ENCODE measurements at regions not wholly inside any gene's neighbourhood (a gene's known extent, or its start where the extent isn't known, plus 50 kb on each side); places are given as distances from the start of the nearest gene placed in this dataset.

GRCh38 chr2:19560785-19561184, 202.4 kb upstream of the OSR1 start:
- no peak for TF ChIP-seq SP1 (IDR thresholded peaks at IDR 0.05)
- no peak for TF ChIP-seq BHLHE40 (IDR thresholded peaks at IDR 0.05; ENCODE audit: borderline replicate concordance)
- no peak for TF ChIP-seq LEF1 (IDR thresholded peaks at IDR 0.05; ENCODE audit: borderline replicate concordance)
- no peak for TF ChIP-seq NFRKB (IDR thresholded peaks at IDR 0.05)
- TF ChIP-seq ARNT (IDR thresholded peaks at IDR 0.05) = no peak
- no peak for TF ChIP-seq FOXK2 (IDR thresholded peaks at IDR 0.05)
- TF ChIP-seq HDGF (IDR thresholded peaks at IDR 0.05; ENCODE audit: borderline replicate concordance) = no peak
